K562 (cell line): ENCODE measurements at regions not wholly inside any gene's neighbourhood (a gene's known extent, or its start where the extent isn't known, plus 50 kb on each side); places are given as distances from the start of the nearest gene placed in this dataset.

ENCODE experiments used
- ATAC-seq: fragments of 200-7000 bp; cut with Tn5 transposase; 3 replicates; pipeline ENCODE4 v1.9.1; 2020; ENCODE audit warnings: moderate library complexity
- BruUV-seq: library from RNA; stranded (reverse); fragments of 400-500 nt; replicated peaks from 2 replicates; lab custom pipeline; 2021; lab: Mats Ljungman, UMichigan
- CTCF ChIA-PET: fragments of 300-600 bp; formaldehyde crosslinking; extraction: SDS; loops from one replicate; lab custom pipeline; 2021; ENCODE audit warnings: low intra/inter-chr PET ratio; lab: Yijun Ruan, JAX
- POLR2A ChIA-PET: fragments of 300-600, 350-650 bp; sonication (Branson Sonifier 250); formaldehyde crosslinking; extraction: SDS; loops from one replicate; lab custom pipeline; 2021; ENCODE audit warnings: antibody characterized with exemption, inconsistent platforms; lab: Yijun Ruan, JAX
- DNase-seq, 4 experiments: peaks; one replicate each; pipeline versions ENCODE4 v3.0.0 to v3.0.0-alpha.2; 2011 to 2018; ENCODE audit warnings: low spot score in 3 of 4, mixed read lengths in 3 of 4; ENCODE audit errors: extremely low read depth in 1 of 4
- FAIRE-seq: peaks from 2 replicates; lab custom pipeline; 2011; peaks lifted over from hg19 to GRCh38; lab: Jason Lieb, UNC
- H2AFZ ChIP-seq: 2 replicates; pipeline ENCODE4 v1.6.0; 2011; ENCODE audit warnings: low read depth, low read length, control low read depth, inconsistent platforms
- H3K27ac ChIP-seq: fragments of 200-600 bp; 3 replicates; pipeline ENCODE4 v1.8.0; 2011; ENCODE audit warnings: low read depth, mild to moderate bottlenecking, control low read depth, inconsistent platforms, low read length, moderate library complexity, mixed read lengths; ENCODE audit errors: extremely low read depth
- H3K27me3 ChIP-seq, 2 experiments: fragments of 300-600 bp in 1 of 2; 2 replicates in 1 of 2; 3 replicates in 1 of 2; pipeline versions ENCODE4 v1.6.0 to v1.8.0; 2011; ENCODE audit warnings: inconsistent platforms in 2 of 2, low read length in 2 of 2, mild to moderate bottlenecking in 1 of 2, mixed read lengths in 1 of 2, moderate library complexity in 1 of 2; ENCODE audit not compliant: control insufficient read depth in 2 of 2, insufficient read depth in 2 of 2
- H3K36me3 ChIP-seq: fragments of 300-600 bp; 3 replicates; pipeline ENCODE4 v1.8.0; 2011; ENCODE audit warnings: mild to moderate bottlenecking, low read length, inconsistent platforms; ENCODE audit not compliant: control insufficient read depth, insufficient read depth
- H3K4me1 ChIP-seq, 2 experiments: fragments of 200-600 bp in 1 of 2; replicated peaks in 1 of 2; 2 replicates in 1 of 2; 3 replicates in 1 of 2; pipeline versions ENCODE4 v1.5.1 to v1.8.0; 2011; ENCODE audit warnings: inconsistent platforms in 2 of 2, low read length in 2 of 2, mild to moderate bottlenecking in 1 of 2, mixed read lengths in 1 of 2, moderate library complexity in 1 of 2; ENCODE audit not compliant: control insufficient read depth in 2 of 2, insufficient read depth in 2 of 2
- H3K4me2 ChIP-seq: 2 replicates; pipeline ENCODE4 v1.6.1; 2011; ENCODE audit warnings: low read length, control low read depth, inconsistent platforms, mixed read lengths; ENCODE audit not compliant: insufficient read depth
- H3K4me3 ChIP-seq: fragments of 200-600 bp; sonication (generic), shearing (Covaris generic); 2 replicates; pipeline ENCODE4 v1.5.1; 2016; ENCODE audit warnings: control low read depth, inconsistent platforms
- H3K79me2 ChIP-seq: fragments of 200-600 bp; 3 replicates; pipeline ENCODE4 v1.8.0; 2011; ENCODE audit warnings: low read length, inconsistent platforms; ENCODE audit not compliant: control insufficient read depth, insufficient read depth
- H3K9ac ChIP-seq, 2 experiments: 2 replicates each; pipeline versions ENCODE4 v1.6.0 to v1.6.1; 2011; ENCODE audit warnings: low read depth in 2 of 2, low read length in 2 of 2, control low read depth in 1 of 2, inconsistent platforms in 1 of 2, mild to moderate bottlenecking in 1 of 2, mixed read lengths in 1 of 2; ENCODE audit not compliant: insufficient read depth in 1 of 2
- H3K9me1 ChIP-seq: one replicate; pipeline ENCODE4 v1.6.0; 2011; ENCODE audit warnings: inconsistent platforms, mild to moderate bottlenecking, low read length, moderate library complexity; ENCODE audit not compliant: control insufficient read depth, insufficient read depth
- H3K9me3 ChIP-seq: replicated peaks from 2 replicates; pipeline ENCODE4 v1.5.1; 2011; ENCODE audit warnings: low read depth, low read length, inconsistent platforms; ENCODE audit not compliant: control insufficient read depth, insufficient read depth
- H4K20me1 ChIP-seq: replicated peaks from 2 replicates; pipeline ENCODE4 v1.6.1; 2011; ENCODE audit warnings: low read length, inconsistent platforms, mixed read lengths; ENCODE audit not compliant: control insufficient read depth, insufficient read depth
- BHLHE40 ChIP-seq: IDR thresholded peaks from 2 replicates; pipeline ENCODE4 v1.6.1; 2011; ENCODE audit warnings: low read length, improper control_type of control experiment
- CBX2 ChIP-seq: fragments of 200-600 bp; sonication (generic); IDR thresholded peaks from one replicate; pipeline ENCODE4 v1.6.1; 2012; ENCODE audit warnings: mild to moderate bottlenecking, low read length, inconsistent platforms; ENCODE audit not compliant: insufficient read depth, poor library complexity, severe bottlenecking
- COPS2 ChIP-seq: fragments of 450-650 bp; conservative IDR thresholded peaks from 2 replicates; pipeline ENCODE4 v1.6.1; 2016; ENCODE audit warnings: mild to moderate bottlenecking, moderate library complexity
- JUN ChIP-seq, 2 experiments: sonication (generic) in 1 of 2; formaldehyde crosslinking in 1 of 2; IDR thresholded peaks; 2 replicates each; pipeline versions ENCODE4 v1.6.1 to v1.8.0; 2012 to 2022; ENCODE audit warnings: borderline replicate concordance in 2 of 2, mild to moderate bottlenecking in 2 of 2, improper control_type of control experiment in 1 of 2, low read depth in 1 of 2, low read length in 1 of 2, missing genetic modification reagents in 1 of 2
- MAX ChIP-seq: sonication (generic); formaldehyde crosslinking; IDR thresholded peaks from 2 replicates; pipeline ENCODE4 v1.9.0; 2022; ENCODE audit warnings: mild to moderate bottlenecking, missing genetic modification reagents
- NR2C2 ChIP-seq, 2 experiments: fragments of 200-800 bp in 1 of 2; sonication (Bioruptor generic) in 1 of 2; sonication (generic) in 1 of 2; formaldehyde crosslinking in 1 of 2; IDR thresholded peaks; 2 replicates each; pipeline versions ENCODE4 v1.6.1 to v1.8.0; 2016 to 2022; ENCODE audit warnings: mild to moderate bottlenecking in 1 of 2, missing compliant biosample characterization in 1 of 2, missing genetic modification characterization in 1 of 2, missing genetic modification reagents in 1 of 2
- PTBP1 ChIP-seq: fragments of 200-400 bp; formaldehyde crosslinking; IDR thresholded peaks from 2 replicates; pipeline ENCODE4 v1.6.1; 2017; ENCODE audit warnings: low read depth, low read length
- SMARCA4 ChIP-seq: fragments of 450-650 bp; IDR thresholded peaks from 2 replicates; pipeline ENCODE4 v1.6.1; 2016
- STAG1 ChIP-seq: sonication (generic); formaldehyde crosslinking; IDR thresholded peaks from 2 replicates; pipeline ENCODE4 v1.5.0; 2020; ENCODE audit warnings: missing genetic modification reagents, borderline replicate concordance
- TFAP4 ChIP-seq: sonication (generic); formaldehyde crosslinking; IDR thresholded peaks from 2 replicates; pipeline ENCODE4 v1.8.0; 2022; ENCODE audit warnings: missing genetic modification reagents, mild to moderate bottlenecking, moderate library complexity, borderline replicate concordance
- ZNF143 ChIP-seq: sonication (generic); formaldehyde crosslinking; IDR thresholded peaks from 2 replicates; pipeline ENCODE4 v1.9.0; 2022; ENCODE audit warnings: mild to moderate bottlenecking, missing genetic modification reagents
- ZNF79 ChIP-seq: fragments of 250-450 bp; sonication (Bioruptor Pico); IDR thresholded peaks from 2 replicates; pipeline ENCODE4 v1.4.0; 2020; ENCODE audit warnings: low read depth, mild to moderate bottlenecking, moderate library complexity
- WGBS: fragments of 100-300 bp; shearing (Covaris generic); methylation state at CpG from one replicate; pipeline ENCODE4 v1.1.6; 2016; ENCODE audit warnings: low coverage, mixed read lengths; ENCODE audit not compliant: insufficient coverage; ENCODE audit errors: missing lambda C conversion rate; 5-methylcytosine and 5-hydroxymethylcytosine counted together
- in situ Hi-C: fragments of 300-500 bp; cut with MboI; formaldehyde crosslinking; loops from 4 replicates; pipeline ENCODE4 v1.15.0; 2018; ENCODE audit warnings: inconsistent platforms, mixed read lengths
- intact Hi-C: fragments of 100-400 bp; cut with micrococcal nuclease; formaldehyde crosslinking; loops from 2 replicates; pipeline ENCODE4 v1.14.2; 2022
- TF ChIP-seq, protein P1 (sequence below): sonication (generic); formaldehyde crosslinking; IDR thresholded peaks from 2 replicates; pipeline ENCODE4 v1.8.1; 2022; ENCODE audit warnings: missing genetic modification reagents

DNA sequence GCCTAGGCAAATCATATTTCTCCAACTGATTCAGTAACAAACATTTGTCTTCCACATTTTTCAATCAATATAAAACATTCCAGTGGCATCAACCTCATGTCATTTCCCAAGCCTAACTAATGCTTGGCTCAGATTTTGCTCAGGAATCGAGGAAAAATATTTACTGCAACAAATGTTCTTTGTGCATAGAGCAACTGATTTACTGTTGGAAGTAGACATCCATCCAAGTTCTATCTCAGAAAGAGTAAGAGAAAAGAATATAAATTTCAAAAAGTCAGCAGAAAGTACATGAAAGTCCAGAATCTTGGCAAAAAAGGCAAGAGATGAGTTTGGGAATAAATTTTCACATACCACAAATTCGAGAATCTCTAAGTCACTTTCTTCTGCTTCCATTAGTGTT is 2245.0 kb upstream of the RAG2 start:
- H3K79me2 ChIP-seq: no peaks in the 10 kb centered on the region
- H3K27ac ChIP-seq: no peak overlapping the region
- POLR2A ChIA-PET: no interaction called here
- DNase-seq (no peak), ATAC-seq (no peak), FAIRE-seq (no peak)
- WGBS: 0% methylated on average over 2 of the region's 2 CpGs
- no peak overlapping the region for H3K4me3 ChIP-seq
- no peak overlapping the region for H3K9ac ChIP-seq
- H3K36me3 ChIP-seq: no peaks in the 10 kb centered on the region
- BruUV-seq: no TSS peak
- no peaks in the 10 kb centered on the region for H3K27me3 ChIP-seq
- no peak overlapping the region for H3K4me2 ChIP-seq
- H4K20me1 ChIP-seq: no peaks in the 10 kb centered on the region
- in situ Hi-C loops (no loop called here), intact Hi-C loops (no loop called here)
- no peaks in the 10 kb centered on the region for H3K4me1 ChIP-seq
- no peaks in the 10 kb centered on the region for H3K9me3 ChIP-seq
- H2AFZ ChIP-seq: no peak overlapping the region
- H3K9me1 ChIP-seq: no peaks in the 10 kb centered on the region
- CTCF ChIA-PET: no interaction called here
- TF ChIP-seq ZNF79 (CRISPR knock-in tag) (no peak), CBX2 (no peak), ZNF143 (CRISPR knock-in tag) (no peak), COPS2 (no peak), STAG1 (CRISPR knock-in tag) (no peak), SMARCA4 (no peak), JUN (IDR thresholded peaks at IDR 0.05; ENCODE audit: borderline replicate concordance, low read depth, low read length) (no peak), JUN (CRISPR knock-in tag; IDR thresholded peaks at IDR 0.05; ENCODE audit: borderline replicate concordance) (no peak), NR2C2 (CRISPR knock-in tag; IDR thresholded peaks at IDR 0.05) (no peak), NR2C2 (tag; IDR thresholded peaks at IDR 0.05) (no peak), MAX (CRISPR knock-in tag) (no peak), BHLHE40 (no peak), TFAP4 (no peak), PTBP1 (no peak)
- TF ChIP-seq, protein P1, sequence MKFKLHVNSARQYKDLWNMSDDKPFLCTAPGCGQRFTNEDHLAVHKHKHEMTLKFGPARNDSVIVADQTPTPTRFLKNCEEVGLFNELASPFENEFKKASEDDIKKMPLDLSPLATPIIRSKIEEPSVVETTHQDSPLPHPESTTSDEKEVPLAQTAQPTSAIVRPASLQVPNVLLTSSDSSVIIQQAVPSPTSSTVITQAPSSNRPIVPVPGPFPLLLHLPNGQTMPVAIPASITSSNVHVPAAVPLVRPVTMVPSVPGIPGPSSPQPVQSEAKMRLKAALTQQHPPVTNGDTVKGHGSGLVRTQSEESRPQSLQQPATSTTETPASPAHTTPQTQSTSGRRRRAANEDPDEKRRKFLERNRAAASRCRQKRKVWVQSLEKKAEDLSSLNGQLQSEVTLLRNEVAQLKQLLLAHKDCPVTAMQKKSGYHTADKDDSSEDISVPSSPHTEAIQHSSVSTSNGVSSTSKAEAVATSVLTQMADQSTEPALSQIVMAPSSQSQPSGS (CRISPR knock-in tag): no peak
